Lung (tissue), 11 donors: ENCODE measurements at regions not wholly inside any gene's neighbourhood (a gene's known extent, or its start where the extent isn't known, plus 50 kb on each side); places are given as distances from the start of the nearest gene placed in this dataset.

Source experiments
- ATAC-seq: fragments of 200-7000 bp; cut with Tn5 transposase; one replicate; pipeline ENCODE4 v1.9.1; 2020; ENCODE audit warnings: moderate number of reproducible peaks; ENCODE audit not compliant: insufficient read depth, low FRiP score
- DNase-seq, 3 donors: peaks; one replicate each; pipeline ENCODE4 v3.0.0-alpha.2; 2013 to 2017
- H3K27ac ChIP-seq, 2 donors: one replicate each; pipeline ENCODE4 v1.5.1; 2013; ENCODE audit warnings: mild to moderate bottlenecking in 2 of 2, moderate library complexity in 2 of 2, control low read depth in 1 of 2, inconsistent platforms in 1 of 2, low read depth in 1 of 2, low read length in 1 of 2
- H3K27me3 ChIP-seq, 3 donors: one replicate each; pipeline ENCODE4 v1.5.1; 2013; ENCODE audit warnings: low read length in 2 of 3; ENCODE audit not compliant: control insufficient read depth in 3 of 3, insufficient read depth in 3 of 3
- H3K36me3 ChIP-seq, 4 donors: one replicate each; pipeline ENCODE4 v1.5.1; 2013; ENCODE audit warnings: low read length in 4 of 4, mild to moderate bottlenecking in 1 of 4, moderate library complexity in 1 of 4; ENCODE audit not compliant: control insufficient read depth in 4 of 4, insufficient read depth in 4 of 4
- H3K4me1 ChIP-seq, 5 donors: one replicate each; pipeline ENCODE4 v1.5.1; 2013; ENCODE audit warnings: low read length in 5 of 5, mild to moderate bottlenecking in 2 of 5, moderate library complexity in 1 of 5; ENCODE audit not compliant: control insufficient read depth in 5 of 5, insufficient read depth in 5 of 5
- H3K4me3 ChIP-seq: one replicate; pipeline ENCODE4 v1.5.1; 2013; ENCODE audit warnings: mild to moderate bottlenecking, control low read depth, moderate library complexity
- H3K9ac ChIP-seq, 2 donors: one replicate each; pipeline ENCODE4 v1.5.1; 2013; ENCODE audit warnings: low read length in 2 of 2, control low read depth in 1 of 2; ENCODE audit not compliant: insufficient read depth in 1 of 2
- H3K9me3 ChIP-seq, 4 donors: one replicate each; pipeline ENCODE4 v1.5.1; 2013; ENCODE audit warnings: low read length in 3 of 4, mild to moderate bottlenecking in 1 of 4, moderate library complexity in 1 of 4; ENCODE audit not compliant: control insufficient read depth in 4 of 4, insufficient read depth in 3 of 4
- WGBS, 2 donors: extraction: QIAGEN DNeasy Blood & Tissue Kit; methylation state at CpG; one replicate each; pipeline ENCODE4 v1.1.7; 2013; 5-methylcytosine and 5-hydroxymethylcytosine counted together
- TF ChIP-seq, protein P1 (sequence below): IDR thresholded peaks from 2 replicates; pipeline ENCODE4 v1.5.1; 2012; ENCODE audit warnings: mild to moderate bottlenecking; ENCODE audit errors: control extremely low read depth, extremely low read depth
- donor health status: control.
- donor health status: control.
- donor health status: Bipolar disorder and iron deficiency.
- donor health status: healthy.
- donor health status: DM: yes; HTN: yes; CAD: no.

GRCh38 chr7:26035552-26035951, 116.4 kb upstream of the NFE2L3 start:
- H3K27ac ChIP-seq, result no peak overlapping the region
- H3K36me3 ChIP-seq, result no peaks in the 10 kb centered on the region
- H3K9ac ChIP-seq, result no peak overlapping the region
- H3K4me3 ChIP-seq, result no peak overlapping the region
- TF ChIP-seq, protein P1, sequence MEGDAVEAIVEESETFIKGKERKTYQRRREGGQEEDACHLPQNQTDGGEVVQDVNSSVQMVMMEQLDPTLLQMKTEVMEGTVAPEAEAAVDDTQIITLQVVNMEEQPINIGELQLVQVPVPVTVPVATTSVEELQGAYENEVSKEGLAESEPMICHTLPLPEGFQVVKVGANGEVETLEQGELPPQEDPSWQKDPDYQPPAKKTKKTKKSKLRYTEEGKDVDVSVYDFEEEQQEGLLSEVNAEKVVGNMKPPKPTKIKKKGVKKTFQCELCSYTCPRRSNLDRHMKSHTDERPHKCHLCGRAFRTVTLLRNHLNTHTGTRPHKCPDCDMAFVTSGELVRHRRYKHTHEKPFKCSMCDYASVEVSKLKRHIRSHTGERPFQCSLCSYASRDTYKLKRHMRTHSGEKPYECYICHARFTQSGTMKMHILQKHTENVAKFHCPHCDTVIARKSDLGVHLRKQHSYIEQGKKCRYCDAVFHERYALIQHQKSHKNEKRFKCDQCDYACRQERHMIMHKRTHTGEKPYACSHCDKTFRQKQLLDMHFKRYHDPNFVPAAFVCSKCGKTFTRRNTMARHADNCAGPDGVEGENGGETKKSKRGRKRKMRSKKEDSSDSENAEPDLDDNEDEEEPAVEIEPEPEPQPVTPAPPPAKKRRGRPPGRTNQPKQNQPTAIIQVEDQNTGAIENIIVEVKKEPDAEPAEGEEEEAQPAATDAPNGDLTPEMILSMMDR, result no peak
- H3K9me3 ChIP-seq, result no peaks in the 10 kb centered on the region
- DNase-seq (no peak), ATAC-seq (no peak)
- H3K27me3 ChIP-seq, result no peaks in the 10 kb centered on the region
- peaks cover 0 to 6% (median 0%) of the 10 kb centered on the region in 5 donors for H3K4me1 ChIP-seq

GRCh38 chr7:26036092-26036491, 115.9 kb upstream of the NFE2L3 start:
- 85 to 94% methylated on average over 1 of the region's 1 CpG for WGBS, 2 donors
- Histone ChIP-seq H3K9me3 (no peaks in the 10 kb centered on the region), H3K27ac (no peak overlapping the region), H3K9ac (no peak overlapping the region), H3K27me3 (no peaks in the 10 kb centered on the region), H3K36me3 (no peaks in the 10 kb centered on the region), H3K4me1 (peaks cover 0 to 6% (median 0%) of the 10 kb centered on the region in 5 donors), H3K4me3 (no peak overlapping the region)
- DNase-seq (no peak), ATAC-seq (no peak)
- TF ChIP-seq, protein P1, result no peak

DNA sequence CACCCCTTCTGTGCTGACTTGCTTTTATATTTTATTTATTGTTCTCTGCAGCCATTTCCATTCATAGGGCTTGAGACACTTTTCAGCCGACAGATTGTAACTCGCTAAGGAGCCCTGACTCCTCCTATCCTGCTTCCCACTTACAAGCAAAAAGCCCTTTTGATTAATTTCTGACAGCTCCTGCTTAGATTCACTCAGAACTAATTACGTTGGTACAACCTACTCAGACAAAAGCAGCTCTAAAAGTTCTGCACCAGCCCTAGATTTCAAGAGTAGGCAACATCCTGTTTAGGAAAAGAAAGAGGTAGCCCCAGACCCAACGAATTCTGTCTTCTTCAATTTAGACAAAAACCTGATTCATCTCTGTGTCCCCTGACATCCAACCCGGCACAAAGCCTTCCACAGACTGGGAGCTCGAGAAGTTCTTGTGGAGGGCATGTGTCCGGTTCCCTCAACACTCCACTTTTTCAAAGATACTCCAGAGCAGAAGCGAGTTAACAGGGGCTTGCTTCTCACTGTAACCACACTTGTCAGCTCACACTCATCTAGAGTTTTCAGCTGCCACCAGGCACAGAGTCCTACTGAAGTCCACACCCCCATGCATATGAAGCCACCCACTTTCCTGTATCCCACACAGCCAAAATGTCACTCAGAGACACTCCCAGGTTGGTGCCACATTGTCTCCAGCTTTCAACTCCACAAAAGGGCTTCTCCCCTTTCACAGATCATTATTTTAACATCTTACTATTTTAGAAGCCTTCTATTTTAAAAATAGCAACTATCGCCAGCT, 113.6 kb upstream of the NFE2L3 start:
- 28 to 41% methylated on average over 9 of the region's 9 CpGs for WGBS, 2 donors
- DNase-seq, result peak; percentile 14 to 57 (median 18)
- no peaks in the 10 kb centered on the region for H3K9me3 ChIP-seq
- H3K9ac ChIP-seq, result no peak overlapping the region
- H3K4me1 ChIP-seq, result peaks cover 0 to 6% (median 0%) of the 10 kb centered on the region in 5 donors
- no peak overlapping the region for H3K27ac ChIP-seq
- no peak overlapping the region for H3K4me3 ChIP-seq
- TF ChIP-seq, protein P1, result no peak
- H3K36me3 ChIP-seq, result no peaks in the 10 kb centered on the region
- no peak for ATAC-seq
- H3K27me3 ChIP-seq, result no peaks in the 10 kb centered on the region

- ATAC-seq (no peak), DNase-seq (no peak)
- Histone ChIP-seq H3K4me1 (peaks cover 0 to 6% (median 0%) of the 10 kb centered on the region in 5 donors), H3K9ac (no peak overlapping the region), H3K36me3 (no peaks in the 10 kb centered on the region), H3K27me3 (no peaks in the 10 kb centered on the region), H3K9me3 (no peaks in the 10 kb centered on the region), H3K4me3 (no peak overlapping the region), H3K27ac (no peak overlapping the region)
- TF ChIP-seq, protein P1, result no peak
- 96 to 97% methylated on average over 5 of the region's 5 CpGs for WGBS, 2 donors
Measured at GRCh38 chr7:26040085-26040484, 111.9 kb upstream of the NFE2L3 start.
